ENCODE measurements at regions not wholly inside any gene's neighbourhood (a gene's known extent, or its start where the extent isn't known, plus 50 kb on each side); places are given as distances from the start of the nearest gene placed in this dataset.

- H3K4me3 ChIP-seq (ENCODE audit: insufficient read depth in 1 of 2, low read depth in 1 of 2, low read length in 2 of 2), result no peak overlapping the region
- H2BK12ac ChIP-seq (ENCODE audit: low read length in 2 of 2), result no peak overlapping the region
- no peak for DNase-seq
- H2BK15ac ChIP-seq (ENCODE audit: low read depth, poor library complexity, severe bottlenecking), result no peak overlapping the region
- H4K8ac ChIP-seq (ENCODE audit: low read length), result no peak overlapping the region
- no peak overlapping the region for H2BK5ac ChIP-seq (ENCODE audit: low read depth, low read length, poor library complexity, severe bottlenecking)
- H3K14ac ChIP-seq (ENCODE audit: low read length in 2 of 2), result no peak overlapping the region
- no peaks in the 10 kb centered on the region for H3K27me3 ChIP-seq (ENCODE audit: control insufficient read depth in 1 of 2, insufficient read depth in 1 of 2, low read length in 2 of 2)
- no peak overlapping the region for H4K91ac ChIP-seq (ENCODE audit: low read length)
- no peak overlapping the region for H3K9ac ChIP-seq (ENCODE audit: low read length)
- no peak overlapping the region for H2AFZ ChIP-seq (ENCODE audit: low read depth, low read length)
- no peak overlapping the region for H3K4me2 ChIP-seq (ENCODE audit: low read length, poor library complexity, severe bottlenecking)
- no peak overlapping the region for H3K23ac ChIP-seq (ENCODE audit: low read length in 2 of 2)
- no peak overlapping the region for H3K18ac ChIP-seq (ENCODE audit: low read depth in 1 of 2, low read length in 2 of 2)
- H3K4ac ChIP-seq (ENCODE audit: low read depth in 1 of 2, low read length in 2 of 2), result no peak overlapping the region
- H3K79me1 ChIP-seq (replicated peaks; ENCODE audit: low read length, poor library complexity, severe bottlenecking), result no peaks in the 10 kb centered on the region
- H3K4me1 ChIP-seq (ENCODE audit: control insufficient read depth, insufficient read depth, low read depth, low read length), result no peaks in the 10 kb centered on the region
- no peak overlapping the region for H3K27ac ChIP-seq (ENCODE audit: low read length, poor library complexity, severe bottlenecking)
- H2AK5ac ChIP-seq (ENCODE audit: low read length, severe bottlenecking), result no peak overlapping the region
- no peaks in the 10 kb centered on the region for H3K36me3 ChIP-seq (ENCODE audit: control insufficient read depth in 1 of 2, insufficient read depth in 2 of 2, low read depth in 1 of 2, low read length in 2 of 2)
- no peaks in the 10 kb centered on the region for H3K9me3 ChIP-seq (ENCODE audit: control insufficient read depth, low read length)
- H2BK120ac ChIP-seq (ENCODE audit: low read depth, low read length), result no peak overlapping the region
These were observed 93.2 kb downstream of the ISL1 start for GRCh38 chr5:51476431-51476830.

DNA sequence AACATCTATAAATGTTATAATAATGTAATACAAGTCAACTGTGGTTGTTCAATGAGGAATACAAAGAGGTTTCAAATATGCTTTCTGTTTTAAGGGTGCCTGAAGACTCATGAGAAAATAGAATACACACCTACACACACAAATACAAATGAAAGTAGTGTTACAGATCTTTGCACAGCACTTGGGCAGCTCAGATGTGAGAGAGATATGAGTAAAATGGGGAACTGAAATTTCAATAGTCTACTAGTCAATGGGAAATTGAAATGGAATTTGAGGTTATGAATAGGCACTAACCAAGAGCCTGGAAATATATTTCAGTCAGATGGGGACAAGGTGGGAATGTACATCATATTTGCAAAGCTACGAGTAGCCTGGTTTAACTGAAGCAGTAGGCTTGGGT lies 96.6 kb downstream of the ISL1 start:
- H3K27me3 ChIP-seq (ENCODE audit: control insufficient read depth in 1 of 2, insufficient read depth in 1 of 2, low read length in 2 of 2), result no peaks in the 10 kb centered on the region
- WGBS, result 97% methylated on average over 1 of the region's 1 CpG
- no peak overlapping the region for H4K8ac ChIP-seq (ENCODE audit: low read length)
- H2BK12ac ChIP-seq (ENCODE audit: low read length in 2 of 2), result no peak overlapping the region
- no peak overlapping the region for H2BK5ac ChIP-seq (ENCODE audit: low read depth, low read length, poor library complexity, severe bottlenecking)
- H4K91ac ChIP-seq (ENCODE audit: low read length), result no peak overlapping the region
- H3K9me3 ChIP-seq (ENCODE audit: control insufficient read depth, low read length), result no peaks in the 10 kb centered on the region
- no peak overlapping the region for H3K9ac ChIP-seq (ENCODE audit: low read length)
- DNase-seq, result no peak
- H3K27ac ChIP-seq (ENCODE audit: low read length, poor library complexity, severe bottlenecking), result no peak overlapping the region
- H3K36me3 ChIP-seq (ENCODE audit: control insufficient read depth in 1 of 2, insufficient read depth in 2 of 2, low read depth in 1 of 2, low read length in 2 of 2), result no peaks in the 10 kb centered on the region
- H3K14ac ChIP-seq (ENCODE audit: low read length in 2 of 2), result no peak overlapping the region
- no peak overlapping the region for H2BK120ac ChIP-seq (ENCODE audit: low read depth, low read length)
- no peaks in the 10 kb centered on the region for H3K79me1 ChIP-seq (replicated peaks; ENCODE audit: low read length, poor library complexity, severe bottlenecking)
- H3K4me3 ChIP-seq (ENCODE audit: insufficient read depth in 1 of 2, low read depth in 1 of 2, low read length in 2 of 2), result no peak overlapping the region
- H3K4me2 ChIP-seq (ENCODE audit: low read length, poor library complexity, severe bottlenecking), result peak overlapping the region; percentile 9
- no peak overlapping the region for H2BK15ac ChIP-seq (ENCODE audit: low read depth, poor library complexity, severe bottlenecking)
- no peak overlapping the region for H2AFZ ChIP-seq (ENCODE audit: low read depth, low read length)
- no peak overlapping the region for H3K18ac ChIP-seq (ENCODE audit: low read depth in 1 of 2, low read length in 2 of 2)
- peaks cover 1% of the 10 kb centered on the region for H3K4me1 ChIP-seq (ENCODE audit: control insufficient read depth, insufficient read depth, low read depth, low read length)
- H3K23ac ChIP-seq (ENCODE audit: low read length in 2 of 2), result no peak overlapping the region
- no peak overlapping the region for H3K4ac ChIP-seq (ENCODE audit: low read depth in 1 of 2, low read length in 2 of 2)
- H2AK5ac ChIP-seq (ENCODE audit: low read length, severe bottlenecking), result no peak overlapping the region

- Histone ChIP-seq H2AFZ (ENCODE audit: low read depth, low read length) (no peak overlapping the region), H3K27ac (ENCODE audit: low read length, poor library complexity, severe bottlenecking) (no peak overlapping the region), H3K14ac (ENCODE audit: low read length in 2 of 2) (no peak overlapping the region), H3K36me3 (ENCODE audit: control insufficient read depth in 1 of 2, insufficient read depth in 2 of 2, low read depth in 1 of 2, low read length in 2 of 2) (no peaks in the 10 kb centered on the region), H2BK15ac (ENCODE audit: low read depth, poor library complexity, severe bottlenecking) (no peak overlapping the region), H3K4ac (ENCODE audit: low read depth in 1 of 2, low read length in 2 of 2) (no peak overlapping the region), H3K23ac (ENCODE audit: low read length in 2 of 2) (no peak overlapping the region), H4K8ac (ENCODE audit: low read length) (no peak overlapping the region), H2BK5ac (ENCODE audit: low read depth, low read length, poor library complexity, severe bottlenecking) (peak overlapping the region; percentile 19), H3K9me3 (ENCODE audit: control insufficient read depth, low read length) (no peaks in the 10 kb centered on the region), H3K27me3 (ENCODE audit: control insufficient read depth in 1 of 2, insufficient read depth in 1 of 2, low read length in 2 of 2) (no peaks in the 10 kb centered on the region), H3K79me1 (replicated peaks; ENCODE audit: low read length, poor library complexity, severe bottlenecking) (no peaks in the 10 kb centered on the region), H2AK5ac (ENCODE audit: low read length, severe bottlenecking) (no peak overlapping the region), H3K9ac (ENCODE audit: low read length) (no peak overlapping the region), H2BK120ac (ENCODE audit: low read depth, low read length) (no peak overlapping the region), H3K4me2 (ENCODE audit: low read length, poor library complexity, severe bottlenecking) (no peak overlapping the region), H4K91ac (ENCODE audit: low read length) (no peak overlapping the region), H3K4me1 (ENCODE audit: control insufficient read depth, insufficient read depth, low read depth, low read length) (peaks cover 1% of the 10 kb centered on the region), H3K4me3 (ENCODE audit: insufficient read depth in 1 of 2, low read depth in 1 of 2, low read length in 2 of 2) (no peak overlapping the region), H2BK12ac (ENCODE audit: low read length in 2 of 2) (no peak overlapping the region), H3K18ac (ENCODE audit: low read depth in 1 of 2, low read length in 2 of 2) (no peak overlapping the region)
- DNase-seq, result no peak
These were observed 101.1 kb downstream of the ISL1 start for GRCh38 chr5:51484326-51484725.

GRCh38 chr5:51486158-51486557 lies 102.9 kb downstream of the ISL1 start:
- H2BK5ac ChIP-seq (ENCODE audit: low read depth, low read length, poor library complexity, severe bottlenecking), result no peak overlapping the region
- H2AFZ ChIP-seq (ENCODE audit: low read depth, low read length), result no peak overlapping the region
- DNase-seq, result no peak
- H3K79me1 ChIP-seq (replicated peaks; ENCODE audit: low read length, poor library complexity, severe bottlenecking), result no peaks in the 10 kb centered on the region
- H3K14ac ChIP-seq (ENCODE audit: low read length in 2 of 2), result no peak overlapping the region
- H3K27ac ChIP-seq (ENCODE audit: low read length, poor library complexity, severe bottlenecking), result no peak overlapping the region
- H3K4ac ChIP-seq (ENCODE audit: low read depth in 1 of 2, low read length in 2 of 2), result no peak overlapping the region
- no peak overlapping the region for H2BK120ac ChIP-seq (ENCODE audit: low read depth, low read length)
- H2BK12ac ChIP-seq (ENCODE audit: low read length in 2 of 2), result no peak overlapping the region
- H3K18ac ChIP-seq (ENCODE audit: low read depth in 1 of 2, low read length in 2 of 2), result no peak overlapping the region
- H3K4me1 ChIP-seq (ENCODE audit: control insufficient read depth, insufficient read depth, low read depth, low read length), result peaks cover 1% of the 10 kb centered on the region
- no peak overlapping the region for H3K4me2 ChIP-seq (ENCODE audit: low read length, poor library complexity, severe bottlenecking)
- no peaks in the 10 kb centered on the region for H3K27me3 ChIP-seq (ENCODE audit: control insufficient read depth in 1 of 2, insufficient read depth in 1 of 2, low read length in 2 of 2)
- no peak overlapping the region for H3K23ac ChIP-seq (ENCODE audit: low read length in 2 of 2)
- WGBS, result 92% methylated on average over 1 of the region's 1 CpG
- H2AK5ac ChIP-seq (ENCODE audit: low read length, severe bottlenecking), result no peak overlapping the region
- H4K8ac ChIP-seq (ENCODE audit: low read length), result no peak overlapping the region
- H3K9ac ChIP-seq (ENCODE audit: low read length), result no peak overlapping the region
- H2BK15ac ChIP-seq (ENCODE audit: low read depth, poor library complexity, severe bottlenecking), result no peak overlapping the region
- H3K36me3 ChIP-seq (ENCODE audit: control insufficient read depth in 1 of 2, insufficient read depth in 2 of 2, low read depth in 1 of 2, low read length in 2 of 2), result no peaks in the 10 kb centered on the region
- H4K91ac ChIP-seq (ENCODE audit: low read length), result no peak overlapping the region
- no peak overlapping the region for H3K4me3 ChIP-seq (ENCODE audit: insufficient read depth in 1 of 2, low read depth in 1 of 2, low read length in 2 of 2)
- H3K9me3 ChIP-seq (ENCODE audit: control insufficient read depth, low read length), result no peaks in the 10 kb centered on the region

Data from mesenchymal stem cell (in vitro differentiated cells and primary cell).